ENCODE measurements at regions not wholly inside any gene's neighbourhood (a gene's known extent, or its start where the extent isn't known, plus 50 kb on each side); places are given as distances from the start of the nearest gene placed in this dataset.
"Not testable (repeated sequence)": the region's sequence is repeated elsewhere in the genome, so short reads cannot be mapped to it uniquely, and the experiment has no call there.

GRCh38 chr2:65602603-65603235 lies 170.3 kb upstream of the SPRED2 start:
- Histone ChIP-seq H3K4me3 (ENCODE audit: extremely low read depth, insufficient read depth, low read length, poor library complexity, severe bottlenecking) (no peak overlapping the region), H3K27ac (ENCODE audit: low read depth, low read length, severe bottlenecking) (no peak overlapping the region), H3K36me3 (ENCODE audit: control insufficient read depth, insufficient read depth, low read length) (no peaks in the 10 kb centered on the region), H3K9me3 (ENCODE audit: control insufficient read depth, low read length) (no peaks in the 10 kb centered on the region), H3K4me1 (ENCODE audit: control insufficient read depth, insufficient read depth, low read length, poor library complexity, severe bottlenecking) (peaks cover 12% of the 10 kb centered on the region)
- 92 to 95% methylated on average over 2 of the region's 4 CpGs for WGBS, 2 experiments (ENCODE audit: insufficient coverage in 2 of 2)

GRCh38 chr2:65600871-65601270 lies 168.5 kb upstream of the SPRED2 start:
- no CpG with 5 or more reads among the region's 33 CpGs for WGBS, 2 experiments (ENCODE audit: insufficient coverage in 2 of 2)
- not testable (repeated sequence) for H3K9me3 ChIP-seq (ENCODE audit: control insufficient read depth, low read length); H3K27ac ChIP-seq (ENCODE audit: low read depth, low read length, severe bottlenecking); H3K4me3 ChIP-seq (ENCODE audit: extremely low read depth, insufficient read depth, low read length, poor library complexity, severe bottlenecking); H3K36me3 ChIP-seq (ENCODE audit: control insufficient read depth, insufficient read depth, low read length)
- peaks cover 12% of the 10 kb centered on the region for H3K4me1 ChIP-seq (ENCODE audit: control insufficient read depth, insufficient read depth, low read length, poor library complexity, severe bottlenecking)

DNA sequence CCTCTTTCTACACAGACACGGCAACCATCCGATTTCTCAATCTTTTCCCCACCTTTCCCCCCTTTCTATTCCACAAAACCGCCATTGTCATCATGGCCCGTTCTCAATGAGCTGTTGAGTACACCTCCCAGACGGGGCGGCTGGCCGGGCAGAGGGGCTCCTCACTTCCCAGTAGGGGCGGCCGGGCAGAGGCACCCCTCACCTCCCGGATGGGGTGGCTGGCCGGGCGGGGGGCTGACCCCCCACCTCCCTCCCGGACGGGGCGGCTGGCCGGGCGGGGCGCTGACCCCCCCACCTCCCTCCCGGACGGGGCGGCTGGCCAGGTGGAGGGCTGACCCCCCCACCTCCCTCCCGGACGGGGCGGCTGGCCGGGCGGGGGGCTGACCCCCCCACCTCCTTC lies 168.0 kb upstream of the SPRED2 start:
- H3K4me3 ChIP-seq (ENCODE audit: extremely low read depth, insufficient read depth, low read length, poor library complexity, severe bottlenecking); H3K4me1 ChIP-seq (ENCODE audit: control insufficient read depth, insufficient read depth, low read length, poor library complexity, severe bottlenecking); H3K27ac ChIP-seq (ENCODE audit: low read depth, low read length, severe bottlenecking); H3K9me3 ChIP-seq (ENCODE audit: control insufficient read depth, low read length); H3K36me3 ChIP-seq (ENCODE audit: control insufficient read depth, insufficient read depth, low read length): not testable (repeated sequence)
- no CpG with 5 or more reads among the region's 26 CpGs for WGBS, 2 experiments (ENCODE audit: insufficient coverage in 2 of 2)

DNA sequence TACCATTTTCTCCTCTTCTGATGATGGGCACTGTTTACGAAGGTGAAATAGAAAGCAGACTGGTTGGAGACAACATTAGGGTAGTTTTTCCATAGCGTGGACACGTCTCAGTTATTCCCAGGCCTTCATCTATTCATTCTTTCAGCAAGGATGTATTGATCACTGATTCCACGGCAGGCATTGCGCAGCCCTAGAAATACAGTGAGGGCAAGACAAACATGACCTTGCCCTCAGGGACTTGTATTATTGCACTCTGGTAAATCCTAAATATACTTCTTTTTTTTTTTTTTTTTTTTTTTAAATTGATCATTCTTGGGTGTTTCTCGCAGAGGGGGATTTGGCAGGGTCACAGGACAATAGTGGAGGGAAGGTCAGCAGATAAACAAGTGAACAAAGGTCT lies 167.3 kb upstream of the SPRED2 start:
- H3K9me3 ChIP-seq (ENCODE audit: control insufficient read depth, low read length): no peaks in the 10 kb centered on the region
- H3K4me3 ChIP-seq (ENCODE audit: extremely low read depth, insufficient read depth, low read length, poor library complexity, severe bottlenecking): no peak overlapping the region
- H3K4me1 ChIP-seq (ENCODE audit: control insufficient read depth, insufficient read depth, low read length, poor library complexity, severe bottlenecking): peaks cover 3% of the 10 kb centered on the region
- H3K36me3 ChIP-seq (ENCODE audit: control insufficient read depth, insufficient read depth, low read length): no peaks in the 10 kb centered on the region
- H3K27ac ChIP-seq (ENCODE audit: low read depth, low read length, severe bottlenecking): no peak overlapping the region
- WGBS, 2 experiments (ENCODE audit: insufficient coverage in 2 of 2): 96 to 100% methylated on average over 4 of the region's 6 CpGs

- Histone ChIP-seq H3K36me3 (ENCODE audit: control insufficient read depth, insufficient read depth, low read length) (no peaks in the 10 kb centered on the region), H3K4me3 (ENCODE audit: extremely low read depth, insufficient read depth, low read length, poor library complexity, severe bottlenecking) (no peak overlapping the region), H3K9me3 (ENCODE audit: control insufficient read depth, low read length) (no peaks in the 10 kb centered on the region), H3K27ac (ENCODE audit: low read depth, low read length, severe bottlenecking) (no peak overlapping the region), H3K4me1 (ENCODE audit: control insufficient read depth, insufficient read depth, low read length, poor library complexity, severe bottlenecking) (no peaks in the 10 kb centered on the region)
- WGBS, 2 experiments (ENCODE audit: insufficient coverage in 2 of 2): no CpG with 5 or more reads among the region's 1 CpG
These were observed 166.6 kb upstream of the SPRED2 start for GRCh38 chr2:65598996-65599395.

DNA sequence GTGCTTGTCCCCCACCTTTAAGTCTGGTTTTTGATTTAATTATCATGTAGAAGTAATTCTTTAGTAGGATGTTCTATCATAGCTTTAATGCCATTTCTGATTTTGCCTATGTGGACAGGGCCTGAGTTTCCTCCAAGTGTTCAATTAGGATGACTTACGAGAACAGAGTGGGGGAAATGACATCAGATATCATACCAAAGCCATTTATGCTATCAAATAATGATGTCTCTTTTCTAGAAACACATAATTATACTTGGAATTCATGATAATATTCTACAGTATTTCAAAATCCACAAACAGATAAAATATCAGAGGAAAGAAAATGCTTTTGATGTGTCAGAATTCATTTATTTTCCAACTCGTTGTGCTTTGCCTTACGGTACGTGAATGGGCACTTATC lies 165.9 kb upstream of the SPRED2 start:
- H3K9me3 ChIP-seq (ENCODE audit: control insufficient read depth, low read length): no peaks in the 10 kb centered on the region
- no peak overlapping the region for H3K27ac ChIP-seq (ENCODE audit: low read depth, low read length, severe bottlenecking)
- H3K4me1 ChIP-seq (ENCODE audit: control insufficient read depth, insufficient read depth, low read length, poor library complexity, severe bottlenecking): no peaks in the 10 kb centered on the region
- no peak overlapping the region for H3K4me3 ChIP-seq (ENCODE audit: extremely low read depth, insufficient read depth, low read length, poor library complexity, severe bottlenecking)
- 83% methylated on average over 1 of the region's 4 CpGs; no CpG with 5 or more reads in 1 of the 2 experiments for WGBS, 2 experiments (ENCODE audit: insufficient coverage in 2 of 2)
- H3K36me3 ChIP-seq (ENCODE audit: control insufficient read depth, insufficient read depth, low read length): no peaks in the 10 kb centered on the region

- no peaks in the 10 kb centered on the region for H3K36me3 ChIP-seq (ENCODE audit: control insufficient read depth, insufficient read depth, low read length)
These were observed 163.2 kb upstream of the SPRED2 start for GRCh38 chr2:65595630-65596029.

DNA sequence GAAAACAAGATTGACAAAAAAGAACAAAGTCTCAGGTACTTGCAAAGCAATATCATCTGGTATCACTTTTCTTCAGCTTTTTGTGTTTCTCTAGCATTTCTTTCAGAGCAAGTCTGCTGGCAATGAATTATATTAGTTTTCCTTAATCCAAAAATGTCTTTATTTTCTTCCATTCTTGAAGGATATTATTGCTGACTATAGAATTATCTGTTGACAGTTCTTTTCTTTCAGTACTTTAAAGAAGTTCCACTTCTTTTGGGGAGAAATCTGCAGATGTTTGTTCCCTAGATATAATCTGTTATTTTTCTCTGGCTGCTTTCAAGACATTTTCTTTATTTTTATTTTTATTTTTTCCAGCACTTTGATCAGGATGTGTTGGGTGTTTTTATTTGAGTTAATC lies 161.8 kb upstream of the SPRED2 start:
- no peak overlapping the region for H3K27ac ChIP-seq (ENCODE audit: low read depth, low read length, severe bottlenecking)
- no peak overlapping the region for H3K4me3 ChIP-seq (ENCODE audit: extremely low read depth, insufficient read depth, low read length, poor library complexity, severe bottlenecking)
- no peaks in the 10 kb centered on the region for H3K9me3 ChIP-seq (ENCODE audit: control insufficient read depth, low read length)
- H3K36me3 ChIP-seq (ENCODE audit: control insufficient read depth, insufficient read depth, low read length): no peaks in the 10 kb centered on the region
- H3K4me1 ChIP-seq (ENCODE audit: control insufficient read depth, insufficient read depth, low read length, poor library complexity, severe bottlenecking): no peaks in the 10 kb centered on the region

More at GRCh38 chr2:65595630-65596029, 163.2 kb upstream of the SPRED2 start:
- H3K4me3 ChIP-seq (ENCODE audit: extremely low read depth, insufficient read depth, low read length, poor library complexity, severe bottlenecking): no peak overlapping the region
- no peaks in the 10 kb centered on the region for H3K4me1 ChIP-seq (ENCODE audit: control insufficient read depth, insufficient read depth, low read length, poor library complexity, severe bottlenecking)
- no peak overlapping the region for H3K27ac ChIP-seq (ENCODE audit: low read depth, low read length, severe bottlenecking)
- no peaks in the 10 kb centered on the region for H3K9me3 ChIP-seq (ENCODE audit: control insufficient read depth, low read length)

DNA sequence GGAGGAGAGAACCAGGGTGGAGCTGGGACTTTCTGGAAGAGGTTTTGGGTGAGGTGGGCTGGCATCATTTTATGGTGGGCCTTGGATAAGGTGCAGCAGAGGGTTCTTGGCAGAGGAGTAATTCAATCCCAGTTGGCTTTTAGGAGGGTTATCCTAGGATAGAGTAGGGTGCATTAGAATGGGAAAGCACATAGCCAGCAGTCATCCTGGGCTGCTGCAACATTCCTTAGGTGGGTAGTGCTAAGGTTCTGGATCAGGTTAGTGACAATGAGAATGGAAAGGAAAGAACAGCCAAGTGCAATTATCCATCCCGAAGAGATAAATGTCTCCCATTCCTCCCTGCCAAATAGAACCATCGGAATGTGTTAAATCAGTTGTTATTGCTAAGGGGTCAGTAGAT lies 157.3 kb upstream of the SPRED2 start:
- H3K9me3 ChIP-seq (ENCODE audit: control insufficient read depth, low read length): no peaks in the 10 kb centered on the region
- no peak overlapping the region for H3K4me3 ChIP-seq (ENCODE audit: extremely low read depth, insufficient read depth, low read length, poor library complexity, severe bottlenecking)
- H3K36me3 ChIP-seq (ENCODE audit: control insufficient read depth, insufficient read depth, low read length): no peaks in the 10 kb centered on the region
- no peak overlapping the region for H3K27ac ChIP-seq (ENCODE audit: low read depth, low read length, severe bottlenecking)
- no peaks in the 10 kb centered on the region for H3K4me1 ChIP-seq (ENCODE audit: control insufficient read depth, insufficient read depth, low read length, poor library complexity, severe bottlenecking)
- no CpG with 5 or more reads among the region's 2 CpGs for WGBS, 2 experiments (ENCODE audit: insufficient coverage in 2 of 2)

- Histone ChIP-seq H3K9me3 (ENCODE audit: control insufficient read depth, low read length) (no peaks in the 10 kb centered on the region), H3K4me3 (ENCODE audit: extremely low read depth, insufficient read depth, low read length, poor library complexity, severe bottlenecking) (no peak overlapping the region), H3K4me1 (ENCODE audit: control insufficient read depth, insufficient read depth, low read length, poor library complexity, severe bottlenecking) (no peaks in the 10 kb centered on the region), H3K27ac (ENCODE audit: low read depth, low read length, severe bottlenecking) (no peak overlapping the region), H3K36me3 (ENCODE audit: control insufficient read depth, insufficient read depth, low read length) (no peaks in the 10 kb centered on the region)
- WGBS, 2 experiments (ENCODE audit: insufficient coverage in 2 of 2): 90 to 95% methylated on average over 1 to 3 of the region's 4 CpGs
These were observed 155.4 kb upstream of the SPRED2 start for GRCh38 chr2:65587779-65588178.

DNA sequence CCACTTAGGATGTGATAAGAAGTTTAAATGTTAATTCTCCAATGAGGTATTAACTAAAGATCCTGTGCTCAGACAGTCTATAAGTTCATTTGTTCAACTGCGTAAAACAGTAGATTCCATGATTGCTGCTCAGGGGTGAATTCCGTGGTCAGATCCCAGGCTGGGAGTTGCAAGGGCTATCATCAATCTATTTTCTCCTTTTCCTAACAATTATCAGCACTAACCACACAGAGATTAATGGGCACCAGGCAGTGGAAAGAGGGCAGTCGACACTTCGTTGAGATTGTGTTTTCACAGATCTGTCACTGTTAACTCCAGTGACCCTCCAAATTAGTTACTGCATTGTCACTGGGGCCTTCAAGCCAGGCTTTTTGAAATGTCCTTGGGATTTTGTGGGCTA lies 154.1 kb upstream of the SPRED2 start:
- H3K4me1 ChIP-seq (ENCODE audit: control insufficient read depth, insufficient read depth, low read length, poor library complexity, severe bottlenecking): no peaks in the 10 kb centered on the region
- H3K4me3 ChIP-seq (ENCODE audit: extremely low read depth, insufficient read depth, low read length, poor library complexity, severe bottlenecking): no peak overlapping the region
- no peaks in the 10 kb centered on the region for H3K9me3 ChIP-seq (ENCODE audit: control insufficient read depth, low read length)
- H3K36me3 ChIP-seq (ENCODE audit: control insufficient read depth, insufficient read depth, low read length): no peaks in the 10 kb centered on the region
- no peak overlapping the region for H3K27ac ChIP-seq (ENCODE audit: low read depth, low read length, severe bottlenecking)
- 76 to 95% methylated on average over 2 to 3 of the region's 4 CpGs for WGBS, 2 experiments (ENCODE audit: insufficient coverage in 2 of 2)

Data from mesodermal cell (in vitro differentiated cells).